HEK293 (cell line): ENCODE measurements at regions not wholly inside any gene's neighbourhood (a gene's known extent, or its start where the extent isn't known, plus 50 kb on each side); places are given as distances from the start of the nearest gene placed in this dataset.

Experiments used
- CTCF ChIA-PET: fragments of 350-600 bp; formaldehyde crosslinking; extraction: SDS; loops from one replicate; lab custom pipeline; 2021; ENCODE audit warnings: antibody characterized with exemption; lab: Yijun Ruan, JAX
- POLR2A ChIA-PET: fragments of 300-600 bp; formaldehyde crosslinking; extraction: SDS; loops from one replicate; lab custom pipeline; 2020; ENCODE audit warnings: antibody characterized with exemption, inconsistent platforms; lab: Yijun Ruan, JAX
- H3K27ac ChIP-seq: fragments of 200-500 bp; sonication (Bioruptor generic); 2 replicates; pipeline ENCODE4 v1.5.1; 2014; ENCODE audit warnings: low read depth, low read length, control low read depth, inconsistent platforms; ENCODE audit errors: extremely low read depth
- H3K36me3 ChIP-seq, 2 experiments: fragments of 200-500 bp in 1 of 2; sonication (Bioruptor generic) in 1 of 2; 1 replicate in 1 of 2; 2 replicates in 1 of 2; pipeline ENCODE4 v1.5.1; 2014 to 2017; ENCODE audit warnings: inconsistent platforms in 2 of 2, low read length in 2 of 2; ENCODE audit not compliant: control insufficient read depth in 2 of 2, insufficient read depth in 1 of 2
- H3K4me1 ChIP-seq: fragments of 200-500 bp; sonication (Bioruptor generic); 2 replicates; pipeline ENCODE4 v1.5.1; 2014; ENCODE audit warnings: mild to moderate bottlenecking, low read length, inconsistent platforms; ENCODE audit not compliant: control insufficient read depth, insufficient read depth
- H3K4me3 ChIP-seq: 2 replicates; pipeline ENCODE4 v1.5.1; 2011; ENCODE audit warnings: low read depth, mild to moderate bottlenecking, control low read depth, low read length, moderate library complexity
- H3K9me3 ChIP-seq: fragments of 200-500 bp; sonication (Bioruptor generic); 2 replicates; pipeline ENCODE4 v1.5.1; 2014; ENCODE audit warnings: low read depth, low read length, inconsistent platforms; ENCODE audit not compliant: control insufficient read depth, insufficient read depth
- ELK4 ChIP-seq: IDR thresholded peaks from 2 replicates; pipeline ENCODE4 v1.6.1; 2011; ENCODE audit warnings: mild to moderate bottlenecking, low read depth, low read length, borderline replicate concordance
- GFI1B ChIP-seq: fragments of 450-650 bp; formaldehyde crosslinking; IDR thresholded peaks from 2 replicates; pipeline ENCODE4 v1.5.1; 2016; ENCODE audit warnings: missing biosample characterization, missing genetic modification characterization
- GLIS1 ChIP-seq: fragments of 450-650 bp; formaldehyde crosslinking; IDR thresholded peaks from 2 replicates; pipeline ENCODE4 v1.5.1; 2016; ENCODE audit warnings: missing biosample characterization, missing genetic modification characterization
- INSM2 ChIP-seq: fragments of 450-650 bp; formaldehyde crosslinking; IDR thresholded peaks from 2 replicates; pipeline ENCODE4 v1.5.1; 2016; ENCODE audit warnings: missing biosample characterization, missing genetic modification characterization
- PRDM10 ChIP-seq: fragments of 450-650 bp; formaldehyde crosslinking; IDR thresholded peaks from 2 replicates; pipeline ENCODE4 v1.5.1; 2016; ENCODE audit warnings: missing biosample characterization, missing genetic modification characterization
- ZBTB21 ChIP-seq: fragments of 450-650 bp; formaldehyde crosslinking; IDR thresholded peaks from 2 replicates; pipeline ENCODE4 v1.5.1; 2017; ENCODE audit warnings: missing biosample characterization, missing genetic modification characterization
- ZEB2 ChIP-seq: fragments of 450-650 bp; formaldehyde crosslinking; IDR thresholded peaks from 2 replicates; pipeline ENCODE4 v1.5.1; 2016; ENCODE audit warnings: missing biosample characterization, missing genetic modification characterization
- ZFP3 ChIP-seq: fragments of 450-650 bp; formaldehyde crosslinking; IDR thresholded peaks from 2 replicates; pipeline ENCODE4 v1.5.1; 2016; ENCODE audit warnings: low read depth, missing biosample characterization, missing genetic modification characterization
- ZFP37 ChIP-seq: fragments of 450-650 bp; formaldehyde crosslinking; IDR thresholded peaks from 2 replicates; pipeline ENCODE4 v1.5.1; 2016; ENCODE audit warnings: missing biosample characterization, missing genetic modification characterization
- ZNF211 ChIP-seq: fragments of 450-650 bp; formaldehyde crosslinking; IDR thresholded peaks from 2 replicates; pipeline ENCODE4 v1.5.1; 2016; ENCODE audit warnings: low read depth, missing biosample characterization, missing genetic modification characterization
- ZNF24 ChIP-seq: fragments of 450-650 bp; formaldehyde crosslinking; IDR thresholded peaks from 2 replicates; pipeline ENCODE4 v1.5.1; 2016; ENCODE audit warnings: missing biosample characterization, missing genetic modification characterization
- ZNF280D ChIP-seq: fragments of 450-650 bp; formaldehyde crosslinking; IDR thresholded peaks from 2 replicates; pipeline ENCODE4 v1.5.1; 2016; ENCODE audit warnings: missing biosample characterization, missing genetic modification characterization
- ZNF404 ChIP-seq: fragments of 450-650 bp; formaldehyde crosslinking; IDR thresholded peaks from 2 replicates; pipeline ENCODE4 v1.5.1; 2017; ENCODE audit warnings: missing biosample characterization, missing genetic modification characterization
- ZNF473 ChIP-seq: fragments of 450-650 bp; formaldehyde crosslinking; IDR thresholded peaks from 2 replicates; pipeline ENCODE4 v1.5.1; 2017; ENCODE audit warnings: missing biosample characterization, missing genetic modification characterization
- ZNF580 ChIP-seq: fragments of 450-650 bp; formaldehyde crosslinking; IDR thresholded peaks from 2 replicates; pipeline ENCODE4 v1.5.1; 2016; ENCODE audit warnings: missing biosample characterization, missing genetic modification characterization
- ZNF658 ChIP-seq: fragments of 450-650 bp; formaldehyde crosslinking; IDR thresholded peaks from 2 replicates; pipeline ENCODE4; 2016; ENCODE audit warnings: missing biosample characterization, missing genetic modification characterization
- ZNF830 ChIP-seq: fragments of 450-650 bp; IDR thresholded peaks from 2 replicates; pipeline ENCODE4 v1.5.0; 2018; ENCODE audit warnings: missing biosample characterization, missing genetic modification characterization, low read depth, mild to moderate bottlenecking, moderate library complexity
- TF ChIP-seq, protein P1 (sequence below): fragments of 450-650 bp; formaldehyde crosslinking; IDR thresholded peaks from 2 replicates; pipeline ENCODE4 v1.5.0; 2017; ENCODE audit warnings: missing biosample characterization, missing genetic modification characterization, borderline replicate concordance
- TF ChIP-seq, protein P2 (sequence below): fragments of 450-650 bp; formaldehyde crosslinking; IDR thresholded peaks from 2 replicates; pipeline ENCODE4 v1.5.1; 2017; ENCODE audit warnings: missing biosample characterization, missing genetic modification characterization

GRCh38 chr7:3106361-3106826 is 62.7 kb upstream of the CARD11 start (continued):
- TF ChIP-seq ZBTB21 (tag by site-specific recombination) (no peak), PRDM10 (tag by site-specific recombination) (no peak), ZNF211 (tag by site-specific recombination) (no peak), ZNF580 (tag by site-specific recombination) (no peak), ELK4 (no peak), GFI1B (tag by site-specific recombination) (no peak), ZNF280D (no peak), ZNF658 (no peak)

DNA sequence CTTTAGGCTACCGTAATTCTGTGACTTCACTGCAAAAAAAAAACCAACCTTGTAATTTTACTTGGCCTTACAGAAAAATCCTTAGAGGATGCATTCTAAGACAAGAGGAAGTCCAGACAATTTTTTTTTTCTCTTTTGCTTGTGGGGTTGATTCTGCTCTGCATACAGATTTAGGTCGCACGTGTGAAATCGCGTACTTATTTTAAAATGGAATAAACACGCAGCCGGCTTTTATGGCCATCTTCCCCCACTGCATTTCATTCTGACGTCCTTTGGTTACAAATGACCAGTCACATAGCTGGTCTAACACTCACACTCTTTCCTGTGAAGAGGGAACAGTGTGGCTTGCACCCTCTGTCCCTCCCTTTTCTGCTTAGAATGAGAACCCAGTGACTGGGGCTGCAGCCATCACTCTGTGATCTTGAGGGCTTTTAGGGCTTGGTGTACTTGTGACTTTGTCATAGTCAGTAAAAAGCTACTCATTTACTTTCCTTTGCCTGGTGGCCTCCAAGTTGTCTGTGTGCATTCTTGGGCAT is 63.6 kb upstream of the CARD11 start:
- ChIA-PET POLR2A (no interaction called here), CTCF (no interaction called here)
- H3K27ac ChIP-seq: no peak overlapping the region
- TF ChIP-seq ZNF404 (tag by site-specific recombination) (no peak), ZFP37 (no peak)
- no peaks in the 10 kb centered on the region for H3K36me3 ChIP-seq
- no peak overlapping the region for H3K4me3 ChIP-seq
- H3K4me1 ChIP-seq: no peaks in the 10 kb centered on the region
- no peaks in the 10 kb centered on the region for H3K9me3 ChIP-seq

GRCh38 chr7:3107889-3108570 is 64.4 kb upstream of the CARD11 start:
- H3K4me1 ChIP-seq: no peaks in the 10 kb centered on the region
- ChIA-PET POLR2A (no interaction called here), CTCF (no interaction called here)
- no peak overlapping the region for H3K27ac ChIP-seq
- H3K9me3 ChIP-seq: no peaks in the 10 kb centered on the region
- no peaks in the 10 kb centered on the region for H3K36me3 ChIP-seq
- no peak overlapping the region for H3K4me3 ChIP-seq
- TF ChIP-seq, protein P1, sequence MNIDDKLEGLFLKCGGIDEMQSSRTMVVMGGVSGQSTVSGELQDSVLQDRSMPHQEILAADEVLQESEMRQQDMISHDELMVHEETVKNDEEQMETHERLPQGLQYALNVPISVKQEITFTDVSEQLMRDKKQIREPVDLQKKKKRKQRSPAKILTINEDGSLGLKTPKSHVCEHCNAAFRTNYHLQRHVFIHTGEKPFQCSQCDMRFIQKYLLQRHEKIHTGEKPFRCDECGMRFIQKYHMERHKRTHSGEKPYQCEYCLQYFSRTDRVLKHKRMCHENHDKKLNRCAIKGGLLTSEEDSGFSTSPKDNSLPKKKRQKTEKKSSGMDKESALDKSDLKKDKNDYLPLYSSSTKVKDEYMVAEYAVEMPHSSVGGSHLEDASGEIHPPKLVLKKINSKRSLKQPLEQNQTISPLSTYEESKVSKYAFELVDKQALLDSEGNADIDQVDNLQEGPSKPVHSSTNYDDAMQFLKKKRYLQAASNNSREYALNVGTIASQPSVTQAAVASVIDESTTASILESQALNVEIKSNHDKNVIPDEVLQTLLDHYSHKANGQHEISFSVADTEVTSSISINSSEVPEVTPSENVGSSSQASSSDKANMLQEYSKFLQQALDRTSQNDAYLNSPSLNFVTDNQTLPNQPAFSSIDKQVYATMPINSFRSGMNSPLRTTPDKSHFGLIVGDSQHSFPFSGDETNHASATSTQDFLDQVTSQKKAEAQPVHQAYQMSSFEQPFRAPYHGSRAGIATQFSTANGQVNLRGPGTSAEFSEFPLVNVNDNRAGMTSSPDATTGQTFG (tag by site-specific recombination): no peak
- no peak for TF ChIP-seq ZFP3
- no peak for TF ChIP-seq INSM2 (tag by site-specific recombination)
- TF ChIP-seq GLIS1: no peak
- TF ChIP-seq, protein P2, sequence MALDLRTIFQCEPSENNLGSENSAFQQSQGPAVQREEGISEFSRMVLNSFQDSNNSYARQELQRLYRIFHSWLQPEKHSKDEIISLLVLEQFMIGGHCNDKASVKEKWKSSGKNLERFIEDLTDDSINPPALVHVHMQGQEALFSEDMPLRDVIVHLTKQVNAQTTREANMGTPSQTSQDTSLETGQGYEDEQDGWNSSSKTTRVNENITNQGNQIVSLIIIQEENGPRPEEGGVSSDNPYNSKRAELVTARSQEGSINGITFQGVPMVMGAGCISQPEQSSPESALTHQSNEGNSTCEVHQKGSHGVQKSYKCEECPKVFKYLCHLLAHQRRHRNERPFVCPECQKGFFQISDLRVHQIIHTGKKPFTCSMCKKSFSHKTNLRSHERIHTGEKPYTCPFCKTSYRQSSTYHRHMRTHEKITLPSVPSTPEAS (tag by site-specific recombination): no peak
- TF ChIP-seq ZNF830 (tag by site-specific recombination): no peak
- no peak for TF ChIP-seq ZNF24 (tag by site-specific recombination)
- no peak for TF ChIP-seq ZEB2 (tag by site-specific recombination)
- no peak for TF ChIP-seq ZNF473 (tag by site-specific recombination)
